ENCODE measurements at regions not wholly inside any gene's neighbourhood (a gene's known extent, or its start where the extent isn't known, plus 50 kb on each side); places are given as distances from the start of the nearest gene placed in this dataset.

- TF ChIP-seq CTCF (conservative IDR thresholded peaks at IDR 0.05 in 1 of 2, IDR thresholded peaks at IDR 0.05 in 1 of 2; ENCODE audit: extremely low read depth in 1 of 2, insufficient read depth in 1 of 2, low read depth in 1 of 2, low read length in 2 of 2) (no peak), EZH2 (IDR thresholded peaks at IDR 0.05; ENCODE audit: borderline replicate concordance, low read length) (no peak)
These were observed 216.4 kb upstream of the FOXF1 start for GRCh38 chr16:86293906-86294305.
